GM18870 (cell line): ENCODE measurements at regions not wholly inside any gene's neighbourhood (a gene's known extent, or its start where the extent isn't known, plus 50 kb on each side); places are given as distances from the start of the nearest gene placed in this dataset.

Experiments
- ATAC-seq: cut with Tn5 transposase; IDR thresholded peaks from one replicate; pipeline ENCODE4 v1.9.1; 2021; ENCODE audit warnings: moderate library complexity; ENCODE audit not compliant: unreplicated experiment

- ATAC-seq = no peak
These were observed 201.8 kb upstream of the PPP2R2D start for GRCh38 chr10:131698986-131699385.

- no peak for ATAC-seq
These were observed 200.8 kb upstream of the PPP2R2D start for GRCh38 chr10:131700032-131700431.

GRCh38 chr10:131700506-131700905 is 200.3 kb upstream of the PPP2R2D start:
- no peak for ATAC-seq

- ATAC-seq = no peak
These were observed 199.5 kb upstream of the PPP2R2D start for GRCh38 chr10:131701131-131701947.

- no peak for ATAC-seq
These were observed 198.1 kb upstream of the PPP2R2D start for GRCh38 chr10:131702531-131703356.

GRCh38 chr10:131703541-131703940 is 197.3 kb upstream of the PPP2R2D start:
- no peak for ATAC-seq

- ATAC-seq = no peak
These were observed 196.9 kb upstream of the PPP2R2D start for GRCh38 chr10:131703941-131704340.

- no peak for ATAC-seq
These were observed 194.3 kb upstream of the PPP2R2D start for GRCh38 chr10:131706476-131706875.

GRCh38 chr10:131706952-131707351 is 193.9 kb upstream of the PPP2R2D start:
- ATAC-seq = no peak

- no peak for ATAC-seq
These were observed 192.5 kb upstream of the PPP2R2D start for GRCh38 chr10:131708225-131708880.

- no peak for ATAC-seq
These were observed 190.5 kb upstream of the PPP2R2D start for GRCh38 chr10:131710142-131710861.

- ATAC-seq = no peak
These were observed 178.7 kb upstream of the PPP2R2D start for GRCh38 chr10:131722121-131722520.

GRCh38 chr10:131722525-131723264 is 178.1 kb upstream of the PPP2R2D start:
- ATAC-seq = no peak

- no peak for ATAC-seq
These were observed 177.3 kb upstream of the PPP2R2D start for GRCh38 chr10:131723297-131724168.

GRCh38 chr10:131724169-131724545 is 176.7 kb upstream of the PPP2R2D start:
- ATAC-seq = no peak

- no peak for ATAC-seq
These were observed 175.8 kb upstream of the PPP2R2D start for GRCh38 chr10:131724891-131725580.

- no peak for ATAC-seq
These were observed 175.2 kb upstream of the PPP2R2D start for GRCh38 chr10:131725581-131726069.

GRCh38 chr10:131726076-131726880 is 174.5 kb upstream of the PPP2R2D start:
- ATAC-seq = no peak
